ENCODE measurements at regions not wholly inside any gene's neighbourhood (a gene's known extent, or its start where the extent isn't known, plus 50 kb on each side); places are given as distances from the start of the nearest gene placed in this dataset.
"Not testable (repeated sequence)": the region's sequence is repeated elsewhere in the genome, so short reads cannot be mapped to it uniquely, and the experiment has no call there.

DNA sequence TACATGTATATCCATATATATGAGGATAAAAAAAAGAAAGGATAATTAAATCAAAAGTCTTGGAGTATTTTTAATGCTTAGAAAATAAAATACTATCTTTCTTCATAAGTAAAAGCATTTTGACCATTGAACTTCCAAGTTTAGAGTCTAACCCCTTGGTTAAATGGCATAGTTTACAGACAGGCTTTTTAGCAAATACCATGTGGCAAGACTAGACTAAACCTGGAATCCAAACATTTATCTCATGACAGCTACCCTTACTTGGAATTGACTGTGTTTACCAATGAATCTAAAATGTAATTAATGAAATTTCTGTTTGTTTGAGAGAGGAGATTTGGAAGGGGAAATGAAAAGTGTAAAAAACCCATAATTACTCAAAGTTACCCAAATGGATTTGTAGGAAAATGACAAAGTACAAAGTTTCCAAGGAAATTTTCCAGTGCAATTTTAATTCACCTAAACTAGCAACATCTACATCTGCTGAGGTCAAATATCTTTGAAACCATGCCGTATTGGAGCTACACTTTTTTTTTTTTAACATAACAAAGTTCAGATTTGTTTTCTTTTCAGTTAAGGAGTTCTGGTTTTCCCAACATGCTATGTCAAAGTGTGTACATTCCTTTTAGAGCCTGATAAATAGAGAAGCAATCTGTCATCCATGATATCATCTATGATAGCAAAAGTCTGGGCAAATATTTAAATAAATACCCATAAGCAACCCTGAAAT is 272.1 kb upstream of the DAB2 start:
- no peak for DNase-seq (ENCODE audit: low read depth)

DNA sequence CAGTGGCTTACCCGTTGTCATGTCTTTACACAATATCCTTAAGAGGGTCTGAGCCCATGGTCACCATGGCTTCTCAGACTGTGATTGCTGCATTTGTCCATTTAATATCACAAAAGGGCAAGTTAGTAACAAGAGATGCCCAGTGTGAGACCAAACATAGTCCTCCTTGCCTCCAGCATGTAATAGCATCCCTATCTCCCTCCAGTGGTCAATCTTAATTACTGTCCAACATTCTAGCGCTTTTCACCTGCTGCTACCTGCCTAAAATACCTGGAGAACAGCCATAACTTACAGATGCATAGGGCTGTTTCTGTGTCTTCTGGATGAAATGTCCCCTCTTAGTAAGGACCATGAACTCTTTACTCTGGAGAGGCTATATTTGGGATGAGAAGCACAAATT is 267.2 kb upstream of the DAB2 start:
- DNase-seq (ENCODE audit: low read depth), result peak; percentile 36

DNA sequence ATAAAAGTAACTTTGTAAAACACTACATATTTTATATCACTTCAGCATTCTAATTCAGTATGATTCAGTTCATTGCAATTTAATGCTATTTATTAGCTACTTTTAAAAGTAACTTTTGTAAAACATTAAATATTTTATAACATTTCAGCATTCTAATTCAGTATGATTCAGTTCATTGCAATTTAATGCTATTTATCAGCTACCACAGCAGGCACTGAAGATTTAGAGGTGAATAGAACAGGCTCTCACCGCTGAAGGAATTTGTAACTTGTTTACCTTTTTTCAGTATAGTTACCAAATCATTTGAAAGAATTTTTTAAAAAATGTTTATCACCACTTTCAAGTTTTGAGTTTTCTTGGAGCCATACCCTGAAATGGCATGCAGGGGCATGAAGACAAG is 266.4 kb upstream of the DAB2 start:
- DNase-seq (ENCODE audit: low read depth), result no peak

DNA sequence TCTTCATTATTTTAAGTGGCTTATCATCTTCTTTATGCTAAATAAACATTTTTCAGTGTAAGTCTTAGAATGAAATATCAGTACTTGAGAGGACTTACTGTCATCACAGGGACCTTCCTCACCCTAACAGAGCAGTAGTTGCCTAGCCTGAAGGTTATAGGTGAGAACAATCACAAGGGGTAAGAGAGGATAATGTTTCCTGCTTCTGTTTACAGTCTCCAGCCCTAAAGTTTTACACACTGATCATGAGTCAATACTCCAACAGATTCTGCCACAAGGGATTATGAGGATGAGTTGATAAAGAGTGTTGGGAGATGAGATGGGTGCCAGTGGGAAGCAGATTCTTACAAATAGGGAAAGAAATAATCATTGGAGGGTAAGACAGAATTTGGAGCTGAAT is 265.1 kb upstream of the DAB2 start:
- DNase-seq (ENCODE audit: low read depth), result no peak

DNA sequence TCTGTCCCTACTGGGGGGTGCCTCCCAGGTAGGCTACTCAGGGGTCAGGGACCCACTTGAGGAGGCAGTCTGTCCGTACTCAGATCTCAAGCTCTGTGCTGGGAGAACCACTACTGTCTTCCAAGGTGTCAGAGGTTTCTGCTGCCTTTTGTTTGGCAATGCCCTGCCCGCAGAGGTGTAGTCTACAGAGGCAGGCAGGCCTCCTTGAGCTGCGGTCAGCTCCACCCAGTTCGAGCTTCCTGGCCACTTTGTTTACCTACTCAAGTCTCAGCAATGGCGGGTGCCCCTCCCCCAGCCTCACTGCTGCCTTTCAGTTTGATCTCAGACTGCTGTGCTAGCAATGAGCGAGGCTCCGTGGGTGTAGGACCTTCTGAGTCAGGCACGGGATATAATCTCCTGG is 263.1 kb upstream of the DAB2 start:
- not testable (repeated sequence) for DNase-seq (ENCODE audit: low read depth)

DNA sequence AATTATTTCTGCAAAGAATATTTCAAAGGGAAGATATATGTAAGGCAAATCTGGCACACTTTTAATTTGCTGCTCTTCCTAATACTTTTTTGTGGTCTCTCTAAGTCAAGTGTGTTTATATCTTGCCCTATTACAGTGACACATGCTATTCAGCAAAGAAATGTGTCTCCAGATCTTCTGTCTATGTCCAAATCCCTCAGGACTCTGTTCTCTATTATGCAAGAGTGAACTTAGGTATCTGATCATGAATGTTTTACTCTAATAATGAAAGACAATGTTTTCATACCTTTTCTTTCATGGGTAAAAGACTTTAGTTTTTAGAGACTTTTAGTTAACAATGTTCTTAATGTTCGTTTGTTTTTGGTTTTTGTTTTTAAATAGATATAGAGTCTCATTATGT is 255.4 kb upstream of the DAB2 start:
- no peak for DNase-seq (ENCODE audit: low read depth)

DNA sequence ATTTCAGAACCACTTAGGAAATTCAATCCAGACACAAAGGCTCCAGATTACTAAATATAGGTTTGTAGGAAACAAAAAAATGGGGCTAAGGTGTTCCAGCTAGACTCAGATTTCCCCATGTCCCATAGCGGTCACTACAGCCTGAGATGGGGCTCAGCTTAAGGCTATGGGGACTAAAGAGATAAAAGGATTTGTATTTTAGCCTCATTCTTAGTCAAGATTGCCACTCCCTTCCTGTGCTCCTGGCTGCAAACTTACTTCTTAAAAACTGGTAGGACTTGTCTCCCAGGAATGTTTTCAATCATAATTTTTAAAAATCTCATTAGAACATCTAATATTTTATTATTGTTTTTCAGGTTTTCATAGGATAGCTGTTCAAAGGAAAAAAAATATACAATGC is 253.8 kb upstream of the DAB2 start:
- DNase-seq (ENCODE audit: low read depth), result no peak

DNA sequence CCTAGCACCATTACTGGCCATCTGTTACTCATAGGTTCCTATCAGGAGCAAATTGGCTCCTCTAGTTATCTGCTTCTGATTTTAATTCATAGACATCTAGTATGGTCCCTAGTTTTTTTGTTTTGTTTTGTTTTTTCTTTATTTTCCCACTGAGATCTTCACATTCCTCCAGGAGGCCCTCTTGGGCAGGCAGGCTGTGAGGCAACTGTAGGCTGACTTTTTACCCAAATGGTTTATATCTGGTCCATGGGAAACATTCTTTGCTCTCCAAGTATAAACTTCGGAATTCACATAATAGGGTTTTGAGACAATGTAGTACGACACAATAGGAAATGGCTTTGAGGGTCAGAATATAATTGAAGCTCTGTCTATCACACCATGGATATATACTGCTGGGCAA is 250.9 kb upstream of the DAB2 start:
- DNase-seq (ENCODE audit: low read depth), result no peak

DNA sequence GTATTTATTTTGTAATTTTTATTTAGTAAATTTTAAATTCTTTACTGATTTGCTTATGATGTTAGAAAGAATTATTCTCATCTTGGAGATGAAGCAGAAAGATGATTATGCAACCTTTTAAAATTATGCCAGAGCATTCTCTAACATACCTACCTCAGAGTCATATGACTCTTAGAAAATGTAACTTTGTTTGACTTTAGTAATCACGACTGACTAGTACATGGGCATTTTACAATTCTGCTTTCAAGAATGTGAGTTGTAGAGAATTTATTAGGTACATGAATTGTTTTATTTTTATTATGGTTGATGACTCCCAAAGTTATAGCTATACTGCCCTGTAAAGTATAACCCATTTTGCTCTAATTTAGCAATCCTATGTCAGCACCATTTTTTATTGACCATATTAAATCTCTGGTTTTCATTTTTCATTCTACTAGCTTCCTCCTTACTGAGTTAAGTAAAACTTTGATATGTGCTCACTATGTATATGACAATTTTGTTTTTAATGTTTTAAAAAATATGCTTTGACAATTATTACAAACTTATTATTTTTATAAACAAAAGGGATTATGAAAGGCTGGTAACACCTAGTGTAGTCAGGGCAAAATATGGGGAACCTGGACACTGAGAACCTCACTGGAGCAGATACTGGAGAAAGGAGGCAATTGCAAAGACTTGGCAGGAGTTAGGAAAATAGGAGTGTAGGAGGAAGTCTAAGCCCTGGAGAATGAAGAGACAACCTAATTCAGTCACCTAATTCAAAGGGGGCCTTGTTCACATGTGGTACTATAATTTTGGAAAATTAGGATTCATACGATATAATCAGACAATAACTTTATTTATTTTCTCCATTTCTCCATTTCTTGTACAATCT is 249.7 kb upstream of the DAB2 start:
- no peak for DNase-seq (ENCODE audit: low read depth)

DNA sequence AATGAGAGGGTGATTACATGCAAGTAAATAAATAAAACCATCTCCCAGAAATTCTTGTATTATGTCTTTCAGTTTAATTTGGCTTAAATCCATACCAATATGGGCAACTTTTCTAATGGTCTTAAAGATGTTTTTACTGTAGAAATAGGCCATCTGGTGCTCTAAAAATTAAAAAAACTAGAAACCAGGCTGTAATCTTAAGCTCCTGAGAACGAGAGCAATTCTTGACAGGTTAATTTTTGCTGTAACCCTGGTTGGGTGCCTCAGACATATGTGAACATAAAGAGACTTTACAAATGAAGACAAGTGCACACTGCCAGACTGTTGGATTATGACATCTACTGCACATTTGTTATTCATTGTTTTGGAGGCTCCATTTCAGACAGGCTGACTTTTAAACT is 246.8 kb upstream of the DAB2 start:
- no peak for DNase-seq (ENCODE audit: low read depth)

DNA sequence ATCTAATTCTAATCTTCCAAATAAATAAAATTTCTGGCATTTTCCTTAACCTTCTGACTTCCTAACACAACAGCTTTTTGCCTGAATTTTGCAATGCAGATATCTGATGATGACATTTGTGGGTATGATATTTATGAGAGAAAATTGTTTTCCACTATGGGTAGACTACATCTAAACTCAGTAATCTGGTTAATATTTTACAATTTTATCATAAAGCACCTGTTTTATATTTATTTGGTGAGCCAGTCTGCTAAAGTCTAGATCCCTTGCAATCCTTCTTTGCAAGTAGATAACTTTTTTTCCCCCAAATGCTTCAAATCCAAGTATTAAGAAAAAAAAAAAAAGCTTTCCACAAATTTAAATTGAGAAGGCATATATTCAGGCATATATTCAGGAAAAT is 246.2 kb upstream of the DAB2 start:
- no peak for DNase-seq (ENCODE audit: low read depth)

DNA sequence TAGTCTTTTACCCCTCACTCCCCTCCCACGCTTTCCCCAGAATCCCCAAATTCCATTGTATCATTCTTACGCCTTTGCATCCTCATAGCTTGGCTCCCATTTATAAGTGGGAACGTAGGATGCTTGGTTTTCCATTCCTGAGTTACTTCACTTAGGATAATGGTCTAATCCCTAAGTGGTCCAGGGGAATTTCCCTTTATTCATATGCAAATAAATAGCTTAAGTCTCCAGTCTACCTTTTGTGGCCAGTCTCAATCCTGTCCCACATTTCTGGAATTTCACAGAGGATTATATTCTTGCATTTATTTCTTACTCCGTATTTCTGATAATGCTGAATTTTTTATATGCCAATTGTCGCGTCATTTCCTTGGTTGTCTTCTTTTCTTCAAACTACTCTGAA is 245.6 kb upstream of the DAB2 start:
- no peak for DNase-seq (ENCODE audit: low read depth)

DNA sequence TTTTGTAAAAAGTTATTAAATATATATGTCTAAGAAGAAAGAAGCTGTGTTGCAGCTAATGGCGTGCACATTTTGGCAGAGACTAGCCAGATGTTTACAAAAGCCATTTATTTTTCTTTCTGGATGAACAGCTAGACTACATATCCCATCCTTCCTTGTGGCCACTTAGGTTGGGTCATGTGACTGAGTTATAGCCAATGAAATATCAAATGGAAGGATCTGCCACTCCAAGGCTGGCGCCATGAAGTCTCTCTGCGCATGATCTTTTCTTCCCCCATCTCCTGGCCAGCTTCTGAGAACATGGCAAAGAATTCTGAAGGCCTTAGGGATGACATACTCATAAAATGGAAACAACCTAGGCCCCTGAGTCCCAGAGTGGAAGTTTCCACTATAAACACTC is 244.2 kb upstream of the DAB2 start:
- DNase-seq (ENCODE audit: low read depth), result no peak

DNA sequence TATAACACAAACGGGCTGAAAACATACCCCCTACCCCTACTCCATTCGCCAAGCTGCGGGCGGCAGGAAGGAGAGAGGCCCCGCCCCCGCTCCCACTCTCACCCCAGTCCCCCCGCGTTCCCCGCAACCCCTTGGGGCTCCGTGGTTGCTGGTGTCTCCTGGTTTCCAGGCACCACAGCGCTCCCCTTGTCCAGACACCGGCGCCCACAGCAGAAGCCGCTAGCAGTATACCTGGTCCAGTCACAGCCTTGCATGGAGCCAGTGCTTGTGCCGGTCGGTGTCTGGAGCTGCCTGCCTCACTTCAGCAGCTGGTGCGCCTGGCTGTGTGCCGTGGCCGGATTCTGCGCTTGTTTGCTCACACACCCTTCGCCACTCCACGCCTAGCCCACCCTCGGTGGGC is 240.5 kb upstream of the DAB2 start:
- no peak for DNase-seq (ENCODE audit: low read depth)

DNA sequence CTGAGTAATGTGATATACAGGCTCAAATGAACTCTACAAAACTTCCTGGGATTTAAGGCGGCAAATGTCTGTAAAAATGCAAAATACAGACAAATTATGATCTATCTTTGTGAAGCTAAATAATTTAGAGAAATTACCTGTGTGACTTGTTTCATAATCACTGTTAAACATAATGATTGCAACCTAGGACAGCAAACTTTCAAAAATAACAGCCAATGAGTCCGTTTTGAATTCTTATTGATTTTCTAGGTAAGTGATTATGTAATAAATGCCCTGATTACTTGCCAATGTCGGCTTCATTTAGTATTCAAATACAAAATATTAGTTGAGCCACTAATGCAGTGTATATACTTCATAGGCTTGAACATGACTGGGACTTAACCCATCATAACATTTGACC is 238.2 kb upstream of the DAB2 start:
- no peak for DNase-seq (ENCODE audit: low read depth)

DNA sequence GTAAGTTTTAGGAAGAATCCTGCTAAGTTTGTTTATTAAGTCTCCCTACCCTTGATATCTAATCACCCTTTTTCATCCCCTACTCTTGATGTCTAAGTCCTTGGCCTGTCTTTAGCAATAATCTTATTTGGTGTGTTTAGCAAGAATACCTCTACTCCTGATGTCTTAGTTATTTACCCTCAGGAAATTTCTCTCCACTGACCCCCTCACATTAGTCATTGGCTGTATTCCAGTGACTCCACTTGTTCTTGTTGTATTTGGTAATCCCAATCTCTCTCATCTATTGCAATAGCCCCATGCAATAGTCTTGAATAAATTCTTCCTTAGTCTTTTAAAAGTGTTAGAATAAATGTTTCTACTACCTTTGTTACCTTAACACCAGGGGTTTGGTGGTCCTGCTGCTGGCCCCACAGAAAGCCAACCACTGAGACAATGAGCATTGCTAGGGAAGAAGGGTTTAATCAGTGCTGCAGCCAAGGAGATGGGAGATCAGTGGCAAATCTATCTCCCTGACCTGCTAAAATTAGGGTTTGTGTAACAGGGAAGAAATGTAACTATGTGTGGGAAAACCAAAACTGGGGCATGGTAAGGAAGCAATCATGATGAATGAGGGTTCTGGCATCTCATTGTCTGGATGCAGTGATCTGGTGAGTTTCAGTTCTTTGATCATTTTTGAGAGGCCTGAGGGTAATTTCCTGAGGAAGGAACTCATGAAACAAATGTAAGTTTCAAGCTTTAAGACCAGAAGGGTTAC is 236.4 kb upstream of the DAB2 start:
- DNase-seq (ENCODE audit: low read depth), result peak; percentile 80

DNA sequence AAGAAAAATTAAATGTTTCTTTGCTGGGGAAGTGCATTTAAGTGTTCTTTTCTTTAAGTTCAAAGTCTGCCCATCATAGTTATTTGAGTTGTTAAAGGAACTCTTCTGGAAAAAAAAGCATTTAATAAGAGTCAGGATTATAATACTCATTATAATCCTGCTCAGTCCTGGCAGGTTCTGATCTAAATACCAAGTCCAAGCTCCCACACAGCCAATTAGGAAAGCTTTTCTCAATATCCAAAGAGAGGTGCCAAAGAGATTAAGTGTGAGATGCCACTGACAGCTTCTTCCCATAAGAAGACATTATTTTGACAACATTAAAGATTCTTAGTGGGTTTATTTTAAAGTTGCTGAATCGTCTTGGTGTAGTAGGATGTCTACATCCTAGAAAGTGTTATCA is 235.2 kb upstream of the DAB2 start:
- DNase-seq (ENCODE audit: low read depth), result no peak

DNA sequence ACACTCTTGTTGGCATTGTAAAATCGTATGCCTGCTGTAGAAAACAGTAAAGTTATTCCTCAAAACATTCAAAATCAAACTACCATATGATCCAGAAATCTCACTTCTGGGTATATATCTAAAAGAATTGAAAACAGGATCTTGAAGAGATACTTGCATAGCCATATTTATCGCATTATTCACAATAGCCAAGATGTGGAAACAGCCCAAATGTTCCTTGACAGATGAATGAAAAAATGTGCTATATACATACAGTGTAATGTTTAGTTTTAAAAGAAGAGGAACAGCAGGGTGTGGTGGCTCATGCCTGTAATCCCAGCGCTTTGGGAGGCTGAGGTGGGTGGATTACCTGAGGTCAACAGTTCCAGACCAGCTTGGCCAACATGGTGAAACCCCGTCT is 234.1 kb upstream of the DAB2 start:
- DNase-seq (ENCODE audit: low read depth), result no peak

DNA sequence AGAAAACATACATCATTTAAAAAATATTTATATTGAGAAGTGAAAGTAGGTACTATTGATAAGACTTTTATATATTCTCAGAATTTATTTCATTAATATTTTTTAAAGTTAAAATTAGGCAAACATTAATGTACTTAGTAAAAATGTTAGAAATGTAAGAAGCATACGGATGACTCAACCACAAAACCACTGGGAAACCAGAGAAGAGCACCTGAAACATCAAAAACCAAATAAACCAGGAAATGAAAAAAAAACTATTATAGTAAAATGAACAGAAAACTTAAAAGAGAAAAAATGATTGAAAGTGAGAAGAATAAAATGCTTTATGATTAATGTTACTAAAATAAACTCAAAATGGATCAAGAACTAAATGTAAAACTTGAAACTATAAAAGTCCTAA is 233.2 kb upstream of the DAB2 start:
- peak; percentile 26 for DNase-seq (ENCODE audit: low read depth)

DNA sequence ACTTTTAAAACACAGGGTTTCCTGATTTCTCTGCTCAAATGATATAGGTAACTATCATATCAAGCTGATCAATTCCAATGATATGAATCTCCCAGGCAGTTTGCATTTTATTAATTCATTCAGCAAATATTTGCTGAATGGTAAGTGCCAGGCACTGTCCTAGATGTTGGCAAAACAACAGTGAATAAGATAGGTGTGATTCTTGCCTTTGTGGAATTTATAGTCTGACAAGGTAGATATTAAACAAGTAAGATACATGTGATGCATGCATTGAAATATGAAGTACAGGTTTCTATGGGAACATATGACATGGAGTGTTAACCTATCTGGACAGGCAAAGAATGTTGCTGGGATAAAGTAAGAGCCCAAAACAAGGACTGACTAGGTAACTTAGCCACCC is 231.8 kb upstream of the DAB2 start:
- no peak for DNase-seq (ENCODE audit: low read depth)

DNA sequence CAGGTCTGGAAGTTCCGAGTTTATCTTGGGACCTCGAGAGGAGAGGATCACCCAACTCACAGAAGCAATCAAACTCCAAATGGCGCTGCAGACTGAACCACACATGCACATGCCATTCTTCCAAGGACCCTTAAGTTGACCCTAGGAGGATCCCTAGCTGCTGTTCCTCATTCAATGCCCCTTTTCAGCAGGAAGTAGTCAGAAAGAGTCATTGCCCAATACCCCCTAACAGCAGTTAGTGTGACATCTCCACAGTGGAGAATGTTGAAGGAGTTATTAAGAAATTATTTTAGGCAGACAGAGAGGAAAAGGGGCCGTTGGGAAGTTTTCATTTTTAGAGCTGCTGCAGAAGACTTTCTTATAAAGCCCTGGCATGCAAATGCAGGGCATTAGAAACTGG is 229.9 kb upstream of the DAB2 start:
- DNase-seq (ENCODE audit: low read depth), result no peak

DNA sequence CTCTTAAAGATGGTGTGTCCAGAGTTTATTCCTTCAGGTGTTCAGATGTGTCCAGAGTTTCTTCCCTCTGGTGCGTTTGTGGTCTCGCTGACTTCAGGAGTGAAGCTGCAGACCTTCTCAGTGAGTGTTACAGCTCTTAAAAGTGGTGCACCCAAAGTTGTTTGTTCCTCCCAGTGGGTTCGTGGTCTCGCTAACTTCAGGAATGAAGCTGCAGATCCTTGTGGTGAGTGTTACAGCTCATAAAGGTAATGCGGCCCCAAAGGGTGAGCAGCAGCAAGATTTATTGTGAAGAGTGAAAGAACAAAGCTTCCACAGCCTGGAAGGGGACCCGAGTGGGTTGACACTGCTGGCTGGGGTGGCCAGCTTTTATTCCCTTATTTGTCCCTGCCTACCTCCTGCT is 227.7 kb upstream of the DAB2 start:
- DNase-seq (ENCODE audit: low read depth), result not testable (repeated sequence)

DNA sequence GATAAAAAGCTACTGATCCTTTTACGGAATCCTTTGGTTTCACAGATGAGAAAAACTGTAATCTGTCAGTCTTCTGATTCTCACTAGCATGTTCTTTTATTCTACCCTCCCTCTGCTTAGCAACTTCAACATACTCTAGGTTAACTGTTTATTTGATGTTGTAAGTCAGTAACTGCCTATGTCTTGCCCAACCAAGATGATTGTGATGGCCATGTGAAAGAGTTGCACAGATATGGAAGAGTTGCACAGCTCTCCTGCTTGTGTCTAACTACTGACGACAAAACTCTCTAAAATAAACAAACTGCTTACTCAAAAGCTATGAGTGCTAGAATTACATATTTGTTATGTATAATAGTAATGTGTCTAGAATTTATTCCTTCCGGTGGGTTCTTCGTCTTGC is 227.3 kb upstream of the DAB2 start:
- no peak for DNase-seq (ENCODE audit: low read depth)
